IMR-90 (cell line): ENCODE measurements at regions not wholly inside any gene's neighbourhood (a gene's known extent, or its start where the extent isn't known, plus 50 kb on each side); places are given as distances from the start of the nearest gene placed in this dataset.

ENCODE experiments used
- ATAC-seq: fragments of 200-7000 bp; cut with Tn5 transposase; 2 replicates; pipeline ENCODE4 v1.9.1; 2020; ENCODE audit warnings: low read depth, mild to moderate bottlenecking, moderate library complexity
- BruUV-seq: library from RNA; stranded (reverse); fragments of 400-500 nt; replicated peaks from 2 replicates; lab custom pipeline; 2021; lab: Mats Ljungman, UMichigan
- CTCF ChIA-PET: fragments of 300-600 bp; formaldehyde crosslinking; extraction: SDS; loops from one replicate; lab custom pipeline; 2021; ENCODE audit warnings: antibody characterized with exemption; lab: Yijun Ruan, JAX
- POLR2A ChIA-PET: fragments of 300-600 bp; sonication (Branson Sonifier 250); formaldehyde crosslinking; loops from one replicate; lab custom pipeline; 2022; ENCODE audit warnings: antibody characterized with exemption; ENCODE audit not compliant: unreplicated experiment; lab: Charles Lee
- DNase-seq: peaks from one replicate; pipeline ENCODE4 v3.0.0; 2013
- H2AFZ ChIP-seq: replicated peaks from 2 replicates; pipeline ENCODE3; 2013; ENCODE audit warnings: low read length, mild to moderate bottlenecking; ENCODE audit not compliant: poor library complexity
- H2AK5ac ChIP-seq: 2 replicates; pipeline ENCODE4 v1.6.1; 2013; ENCODE audit warnings: low read depth, low read length, inconsistent platforms
- H2AK9ac ChIP-seq: replicated peaks from 2 replicates; pipeline ENCODE3; 2013; ENCODE audit warnings: mild to moderate bottlenecking, low read depth, low read length, moderate library complexity; ENCODE audit not compliant: poor library complexity
- H2BK120ac ChIP-seq: 2 replicates; pipeline ENCODE4 v1.6.1; 2013; ENCODE audit warnings: low read depth, low read length, inconsistent platforms
- H2BK15ac ChIP-seq: 3 replicates; pipeline ENCODE4 v1.6.1; 2013; ENCODE audit warnings: low read depth, low read length, inconsistent platforms
- H2BK20ac ChIP-seq: 2 replicates; pipeline ENCODE4 v1.6.1; 2013; ENCODE audit warnings: low read depth, mild to moderate bottlenecking, inconsistent platforms, low read length, moderate library complexity
- H2BK5ac ChIP-seq: 2 replicates; pipeline ENCODE4 v1.6.1; 2013; ENCODE audit warnings: mild to moderate bottlenecking, low read depth, low read length, inconsistent platforms; ENCODE audit not compliant: poor library complexity, severe bottlenecking
- H3K14ac ChIP-seq: replicated peaks from 2 replicates; pipeline ENCODE4 v1.6.1; 2013; ENCODE audit warnings: low read depth, low read length, inconsistent platforms
- H3K18ac ChIP-seq: 2 replicates; pipeline ENCODE4 v1.6.1; 2013; ENCODE audit warnings: low read depth, low read length, control low read depth
- H3K23ac ChIP-seq: 2 replicates; pipeline ENCODE4 v1.6.1; 2013; ENCODE audit warnings: low read depth, low read length, inconsistent platforms
- H3K27ac ChIP-seq: 2 replicates; pipeline ENCODE4 v1.5.1; 2013; ENCODE audit warnings: mild to moderate bottlenecking, control low read depth, low read length; ENCODE audit not compliant: insufficient read depth
- H3K27me3 ChIP-seq: 2 replicates; pipeline ENCODE4 v1.6.1; 2013; ENCODE audit warnings: low read length; ENCODE audit not compliant: control insufficient read depth, insufficient read depth
- H3K36me3 ChIP-seq: 2 replicates; pipeline ENCODE4 v1.6.1; 2013; ENCODE audit warnings: low read length, mixed read lengths; ENCODE audit not compliant: control insufficient read depth, insufficient read depth
- H3K4ac ChIP-seq: 2 replicates; pipeline ENCODE4 v1.6.1; 2013; ENCODE audit warnings: low read depth, low read length, inconsistent platforms
- H3K4me1 ChIP-seq: 2 replicates; pipeline ENCODE4 v1.6.1; 2013; ENCODE audit warnings: low read length, mixed read lengths; ENCODE audit not compliant: control insufficient read depth, insufficient read depth
- H3K4me2 ChIP-seq: 2 replicates; pipeline ENCODE4 v1.6.1; 2013; ENCODE audit warnings: low read depth, mild to moderate bottlenecking, control low read depth, low read length, moderate library complexity
- H3K4me3 ChIP-seq: 2 replicates; pipeline ENCODE4 v1.5.1; 2013; ENCODE audit warnings: low read depth, mild to moderate bottlenecking, control low read depth, low read length, moderate library complexity; ENCODE audit not compliant: insufficient read depth
- H3K56ac ChIP-seq: 2 replicates; pipeline ENCODE4 v1.6.1; 2013; ENCODE audit warnings: low read length, inconsistent platforms; ENCODE audit not compliant: insufficient read depth; ENCODE audit errors: extremely low read depth
- H3K79me1 ChIP-seq, 2 experiments: 2 replicates each; pipeline ENCODE4 v1.6.1; 2013; ENCODE audit warnings: low read length in 2 of 2, inconsistent platforms in 1 of 2, low read depth in 1 of 2
- H3K9ac ChIP-seq: 2 replicates; pipeline ENCODE4 v1.6.1; 2013; ENCODE audit warnings: low read depth, low read length, control low read depth
- H3K9me1 ChIP-seq: 2 replicates; pipeline ENCODE4 v1.6.1; 2013; ENCODE audit warnings: low read length, inconsistent platforms; ENCODE audit not compliant: insufficient read depth
- H3K9me3 ChIP-seq: 2 replicates; pipeline ENCODE4 v1.6.1; 2013; ENCODE audit warnings: low read length; ENCODE audit not compliant: control insufficient read depth, insufficient read depth
- H4K20me1 ChIP-seq: 2 replicates; pipeline ENCODE4 v1.6.1; 2013; ENCODE audit warnings: low read length, inconsistent platforms; ENCODE audit not compliant: insufficient read depth
- H4K5ac ChIP-seq: 2 replicates; pipeline ENCODE4 v1.6.1; 2013; ENCODE audit warnings: mild to moderate bottlenecking, low read depth, low read length, control low read depth
- H4K8ac ChIP-seq, 2 experiments: 2 replicates each; pipeline ENCODE4 v1.6.1; 2013; ENCODE audit warnings: low read depth in 2 of 2, low read length in 2 of 2, control low read depth in 1 of 2, inconsistent platforms in 1 of 2
- H4K91ac ChIP-seq: 2 replicates; pipeline ENCODE4 v1.6.1; 2013; ENCODE audit warnings: low read depth, low read length, inconsistent platforms; ENCODE audit not compliant: insufficient read depth
- CEBPB ChIP-seq: IDR thresholded peaks from 2 replicates; pipeline ENCODE4 v1.6.1; 2012; ENCODE audit warnings: low read depth, low read length, improper control_type of control experiment
- MAZ ChIP-seq: IDR thresholded peaks from 2 replicates; pipeline ENCODE4 v1.6.1; 2012; ENCODE audit warnings: low read depth, mild to moderate bottlenecking, low read length, improper control_type of control experiment, moderate library complexity, borderline replicate concordance
- MXI1 ChIP-seq: IDR thresholded peaks from 2 replicates; pipeline ENCODE4 v1.6.1; 2012; ENCODE audit warnings: low read depth, mild to moderate bottlenecking, low read length, moderate library complexity, borderline replicate concordance
- POLR2A ChIP-seq: IDR thresholded peaks from 2 replicates; pipeline ENCODE4 v1.6.1; 2012; ENCODE audit warnings: mild to moderate bottlenecking, low read depth, low read length
- RAD21 ChIP-seq: IDR thresholded peaks from 2 replicates; pipeline ENCODE4 v1.6.1; 2012; ENCODE audit warnings: low read length, improper control_type of control experiment
- RCOR1 ChIP-seq: IDR thresholded peaks from 2 replicates; pipeline ENCODE4 v1.6.1; 2012; ENCODE audit warnings: mild to moderate bottlenecking, low read length, improper control_type of control experiment; ENCODE audit not compliant: insufficient replicate concordance
- WGBS, 2 experiments: methylation state at CpG; one replicate each; pipeline versions ENCODE4 v1.1.5 to v1.1.7; 2013; ENCODE audit warnings: missing lambda C conversion rate in 2 of 2; ENCODE audit not compliant: insufficient read length in 1 of 2; ENCODE audit errors: extremely low coverage in 2 of 2; 5-methylcytosine and 5-hydroxymethylcytosine counted together
- dilution Hi-C: fragments of 300-500 bp; cut with HindIII; formaldehyde crosslinking; loops from one replicate; pipeline ENCODE4 v1.14.3; 2018; ENCODE audit warnings: low sequenced_read_pairs; ENCODE audit not compliant: unreplicated experiment
- in situ Hi-C: fragments of 300-500 bp; cut with MboI; formaldehyde crosslinking; loops from 3 replicates; pipeline ENCODE4 v1.14.3; 2019; ENCODE audit warnings: low sequenced_read_pairs, inconsistent platforms, mixed read lengths
- intact Hi-C: fragments of 100-400 bp; cut with micrococcal nuclease; formaldehyde crosslinking; loops from 2 replicates; pipeline ENCODE4 v1.10.0; 2022
- TF ChIP-seq, protein P1 (sequence below): conservative IDR thresholded peaks from 2 replicates; pipeline ENCODE4 v1.5.1; 2012; ENCODE audit warnings: mild to moderate bottlenecking, low read depth, low read length, improper control_type of control experiment

DNA sequence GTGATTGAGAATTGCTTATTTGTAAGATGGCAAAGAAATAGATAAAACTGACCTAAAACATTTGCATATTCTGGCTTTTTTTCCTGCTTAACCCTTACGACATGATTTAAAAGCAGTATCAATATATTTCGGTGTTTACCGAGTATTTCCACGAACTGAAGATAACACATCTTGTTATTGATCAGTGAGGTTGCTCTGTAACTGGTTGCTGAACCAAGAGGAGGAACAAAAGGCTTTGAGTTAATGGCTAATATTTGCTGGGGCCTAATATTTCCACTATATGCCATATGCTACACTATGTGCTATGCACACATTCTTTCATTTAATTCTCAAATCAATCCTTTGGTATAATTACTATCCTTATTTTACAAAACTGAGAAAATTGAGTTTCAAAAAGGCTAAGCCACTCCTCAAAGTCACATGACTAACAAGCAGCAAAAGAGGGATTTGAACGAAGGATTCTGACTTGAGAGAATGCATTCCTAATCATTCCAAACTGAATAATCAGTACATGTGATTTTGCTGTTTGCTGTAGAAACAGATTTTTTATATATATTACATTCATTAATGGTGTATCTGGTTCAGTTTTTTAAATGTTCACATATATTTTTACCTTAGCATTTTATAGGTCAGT lies 346.0 kb downstream of the USP25 start:
- Histone ChIP-seq H4K5ac (no peak overlapping the region), H3K79me1 (no peaks in the 10 kb centered on the region), H3K4me3 (no peak overlapping the region), H4K20me1 (no peaks in the 10 kb centered on the region), H3K56ac (no peak overlapping the region), H2BK20ac (no peak overlapping the region), H3K36me3 (no peaks in the 10 kb centered on the region), H4K91ac (no peak overlapping the region), H2AFZ (no peak overlapping the region), H4K8ac (no peak overlapping the region), H3K27me3 (no peaks in the 10 kb centered on the region), H3K9me3 (no peaks in the 10 kb centered on the region), H3K27ac (no peak overlapping the region), H3K4me1 (peaks cover 6% of the 10 kb centered on the region), H3K9me1 (no peaks in the 10 kb centered on the region), H3K4me2 (no peak overlapping the region), H2AK5ac (no peak overlapping the region), H3K14ac (no peak overlapping the region), H2AK9ac (no peak overlapping the region), H3K4ac (no peak overlapping the region), H3K18ac (no peak overlapping the region), H2BK120ac (no peak overlapping the region), H3K9ac (no peak overlapping the region), H3K23ac (no peak overlapping the region), H2BK5ac (no peak overlapping the region), H2BK15ac (no peak overlapping the region)
- no TSS peak for BruUV-seq
- dilution Hi-C loops: no loop called here
- POLR2A ChIA-PET: no interaction called here
- TF ChIP-seq, protein P1, sequence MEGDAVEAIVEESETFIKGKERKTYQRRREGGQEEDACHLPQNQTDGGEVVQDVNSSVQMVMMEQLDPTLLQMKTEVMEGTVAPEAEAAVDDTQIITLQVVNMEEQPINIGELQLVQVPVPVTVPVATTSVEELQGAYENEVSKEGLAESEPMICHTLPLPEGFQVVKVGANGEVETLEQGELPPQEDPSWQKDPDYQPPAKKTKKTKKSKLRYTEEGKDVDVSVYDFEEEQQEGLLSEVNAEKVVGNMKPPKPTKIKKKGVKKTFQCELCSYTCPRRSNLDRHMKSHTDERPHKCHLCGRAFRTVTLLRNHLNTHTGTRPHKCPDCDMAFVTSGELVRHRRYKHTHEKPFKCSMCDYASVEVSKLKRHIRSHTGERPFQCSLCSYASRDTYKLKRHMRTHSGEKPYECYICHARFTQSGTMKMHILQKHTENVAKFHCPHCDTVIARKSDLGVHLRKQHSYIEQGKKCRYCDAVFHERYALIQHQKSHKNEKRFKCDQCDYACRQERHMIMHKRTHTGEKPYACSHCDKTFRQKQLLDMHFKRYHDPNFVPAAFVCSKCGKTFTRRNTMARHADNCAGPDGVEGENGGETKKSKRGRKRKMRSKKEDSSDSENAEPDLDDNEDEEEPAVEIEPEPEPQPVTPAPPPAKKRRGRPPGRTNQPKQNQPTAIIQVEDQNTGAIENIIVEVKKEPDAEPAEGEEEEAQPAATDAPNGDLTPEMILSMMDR: no peak
- no peak for TF ChIP-seq POLR2A
- no peak for TF ChIP-seq RCOR1
- TF ChIP-seq MXI1: no peak
- no peak for TF ChIP-seq MAZ
- no peak for TF ChIP-seq RAD21
- TF ChIP-seq CEBPB: no peak
- in situ Hi-C loops: no loop called here
- intact Hi-C loops: loop anchor here (5.0 kb wide), 1 partner anchor 73 kb away; no protein-coding TSS in a partner anchor
- ATAC-seq (no peak), DNase-seq (no peak)
- CTCF ChIA-PET: no interaction called here
- WGBS, 2 experiments: no CpG with 5 or more reads among the region's 5 CpGs
